BE2C (cell line): ENCODE measurements at regions not wholly inside any gene's neighbourhood (a gene's known extent, or its start where the extent isn't known, plus 50 kb on each side); places are given as distances from the start of the nearest gene placed in this dataset.
"Not testable (repeated sequence)": the region's sequence is repeated elsewhere in the genome, so short reads cannot be mapped to it uniquely, and the experiment has no call there.

Experiments
- DNase-seq: peaks from one replicate; pipeline ENCODE4 v3.0.0-alpha.2; 2020
- H3K27me3 ChIP-seq: fragments of 250-450 bp; sonication (Bioruptor Pico); 2 replicates; pipeline ENCODE4 v1.5.1; 2020; ENCODE audit warnings: mild to moderate bottlenecking
- H3K36me3 ChIP-seq: fragments of 250-450 bp; sonication (Bioruptor Pico); 2 replicates; pipeline ENCODE4 v1.5.1; 2020; ENCODE audit warnings: mild to moderate bottlenecking
- H3K4me1 ChIP-seq: fragments of 250-450 bp; sonication (Bioruptor Pico); 2 replicates; pipeline ENCODE4 v1.5.1; 2020
- H3K4me3 ChIP-seq: 2 replicates; pipeline ENCODE4 v1.5.1; 2011; ENCODE audit warnings: low read depth, low read length
- H3K9me3 ChIP-seq: fragments of 250-450 bp; sonication (Bioruptor Pico); 2 replicates; pipeline ENCODE4 v1.5.1; 2020
- CTCF ChIP-seq: IDR thresholded peaks from 2 replicates; pipeline ENCODE4 v1.5.1; 2012; ENCODE audit warnings: mild to moderate bottlenecking, low read depth, low read length

GRCh38 chr11:83355391-83355790 is 69.2 kb upstream of the CCDC90B start:
- H3K27me3 ChIP-seq: no peaks in the 10 kb centered on the region
- no peak for TF ChIP-seq CTCF

GRCh38 chr11:83350187-83350586 is 64.0 kb upstream of the CCDC90B start:
- H3K27me3 ChIP-seq: no peaks in the 10 kb centered on the region
- no peaks in the 10 kb centered on the region for H3K36me3 ChIP-seq
- DNase-seq: no peak
- peaks cover 5% of the 10 kb centered on the region for H3K4me1 ChIP-seq
- H3K9me3 ChIP-seq: no peaks in the 10 kb centered on the region; the same call in 1 of the 2 replicates
- H3K4me3 ChIP-seq: no peak overlapping the region
- no peak for TF ChIP-seq CTCF

More at GRCh38 chr11:83355391-83355790, 69.2 kb upstream of the CCDC90B start:
- H3K4me1 ChIP-seq: no peaks in the 10 kb centered on the region; the same call in 1 of the 2 replicates
- no peak overlapping the region for H3K4me3 ChIP-seq
- no peaks in the 10 kb centered on the region for H3K36me3 ChIP-seq
- no peak for DNase-seq
- peaks cover 3% of the 10 kb centered on the region; the same call in 1 of the 2 replicates for H3K9me3 ChIP-seq

GRCh38 chr11:83349296-83349695 is 63.1 kb upstream of the CCDC90B start:
- H3K4me3 ChIP-seq: no peak overlapping the region

GRCh38 chr11:83346706-83347105 is 60.5 kb upstream of the CCDC90B start:
- H3K27me3 ChIP-seq, DNase-seq, H3K4me1 ChIP-seq, H3K4me3 ChIP-seq, H3K36me3 ChIP-seq, H3K9me3 ChIP-seq: not testable (repeated sequence)

More at GRCh38 chr11:83349296-83349695, 63.1 kb upstream of the CCDC90B start:
- peaks cover 5% of the 10 kb centered on the region for H3K4me1 ChIP-seq
- no peaks in the 10 kb centered on the region for H3K27me3 ChIP-seq
- no peak for DNase-seq
- H3K36me3 ChIP-seq: no peaks in the 10 kb centered on the region
- TF ChIP-seq CTCF: no peak
- H3K9me3 ChIP-seq: no peaks in the 10 kb centered on the region; the same call in 1 of the 2 replicates

- not testable (repeated sequence) for H3K27me3 ChIP-seq, DNase-seq, H3K9me3 ChIP-seq, H3K4me1 ChIP-seq, H3K36me3 ChIP-seq, H3K4me3 ChIP-seq
Measured at GRCh38 chr11:83344521-83344920, 58.4 kb upstream of the CCDC90B start.

- Histone ChIP-seq H3K4me3 (no peak overlapping the region), H3K9me3 (no peaks in the 10 kb centered on the region), H3K27me3 (no peaks in the 10 kb centered on the region), H3K36me3 (no peaks in the 10 kb centered on the region), H3K4me1 (no peaks in the 10 kb centered on the region)
- TF ChIP-seq CTCF: no peak
- DNase-seq: no peak
Measured at GRCh38 chr11:83336993-83337392, 50.8 kb upstream of the CCDC90B start.
